NCI-H345 (cell line): ENCODE measurements at regions not wholly inside any gene's neighbourhood (a gene's known extent, or its start where the extent isn't known, plus 50 kb on each side); places are given as distances from the start of the nearest gene placed in this dataset.

ENCODE experiments used
- DNase-seq: peaks from one replicate; lab custom pipeline; 2025; lab: John Stamatoyannopoulos, UW

- no peak for DNase-seq
Observed at GRCh38 chr6:137734005-137734874, 132.8 kb upstream of the TNFAIP3 start.

- no peak for DNase-seq
Observed at GRCh38 chr6:137734875-137735182, 132.2 kb upstream of the TNFAIP3 start.

- no peak for DNase-seq
Observed at GRCh38 chr6:137736048-137736818, 130.8 kb upstream of the TNFAIP3 start.

GRCh38 chr6:137736911-137737310 is 130.1 kb upstream of the TNFAIP3 start:
- DNase-seq = no peak

- no peak for DNase-seq
Observed at GRCh38 chr6:137737836-137738596, 129.0 kb upstream of the TNFAIP3 start.

- DNase-seq = no peak
Observed at GRCh38 chr6:137738931-137739504, 128.0 kb upstream of the TNFAIP3 start.

- no peak for DNase-seq
Observed at GRCh38 chr6:137739544-137739943, 127.5 kb upstream of the TNFAIP3 start.

GRCh38 chr6:137740091-137740755 is 126.8 kb upstream of the TNFAIP3 start:
- no peak for DNase-seq

GRCh38 chr6:137740967-137741761 is 125.9 kb upstream of the TNFAIP3 start:
- DNase-seq = no peak

- no peak for DNase-seq
Observed at GRCh38 chr6:137743493-137743892, 123.6 kb upstream of the TNFAIP3 start.

GRCh38 chr6:137744877-137745276 is 122.2 kb upstream of the TNFAIP3 start:
- no peak for DNase-seq

- DNase-seq = no peak
Observed at GRCh38 chr6:137745321-137745720, 121.7 kb upstream of the TNFAIP3 start.

GRCh38 chr6:137746264-137746663 is 120.8 kb upstream of the TNFAIP3 start:
- DNase-seq = no peak

- DNase-seq = no peak
Observed at GRCh38 chr6:137749696-137750211, 117.3 kb upstream of the TNFAIP3 start.

GRCh38 chr6:137750297-137750696 is 116.8 kb upstream of the TNFAIP3 start:
- no peak for DNase-seq

- DNase-seq = no peak
Observed at GRCh38 chr6:137751768-137752560, 115.1 kb upstream of the TNFAIP3 start.

- no peak for DNase-seq
Observed at GRCh38 chr6:137754366-137754765, 112.7 kb upstream of the TNFAIP3 start.

- DNase-seq = no peak
Observed at GRCh38 chr6:137754866-137755265, 112.2 kb upstream of the TNFAIP3 start.

- no peak for DNase-seq
Observed at GRCh38 chr6:137755284-137755683, 111.8 kb upstream of the TNFAIP3 start.

GRCh38 chr6:137756788-137757187 is 110.3 kb upstream of the TNFAIP3 start:
- DNase-seq = no peak
